ENCODE measurements at regions not wholly inside any gene's neighbourhood (a gene's known extent, or its start where the extent isn't known, plus 50 kb on each side); places are given as distances from the start of the nearest gene placed in this dataset.

DNA sequence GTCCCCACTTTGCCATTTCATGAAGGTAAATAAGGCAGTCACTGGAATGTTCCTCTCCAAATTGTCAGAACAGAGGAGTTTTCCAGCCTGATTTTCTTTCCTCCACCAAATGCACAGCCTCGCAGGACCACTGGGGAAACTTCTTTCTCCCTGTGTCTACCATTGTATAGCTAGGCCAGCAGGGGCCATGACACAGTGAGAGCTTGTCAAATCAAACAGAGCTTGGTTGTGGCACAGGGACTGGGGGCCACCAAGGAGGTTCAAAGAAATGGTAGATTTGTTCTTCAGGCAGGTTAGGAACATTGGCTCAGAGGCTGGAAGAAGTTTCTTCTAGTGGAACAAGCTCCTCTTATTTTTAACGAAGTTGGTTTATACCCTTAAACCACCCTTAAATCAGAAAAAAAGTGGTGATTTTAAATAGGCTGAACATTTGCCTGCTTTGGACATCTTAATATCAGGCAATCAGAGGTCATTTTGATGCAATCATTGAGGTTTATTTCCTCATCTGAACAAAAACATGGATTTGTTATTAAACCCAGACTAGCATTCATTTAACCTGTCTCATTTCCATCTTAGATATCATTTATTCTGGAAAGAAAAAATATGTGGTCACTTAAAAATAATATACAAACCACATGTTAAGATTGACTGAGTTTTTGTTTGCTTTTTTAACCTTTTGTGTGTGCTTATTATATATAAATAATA lies 105.6 kb downstream of the GTPBP8 start:
- peak in 1 of 2 donors; percentile 38 for DNase-seq

DNA sequence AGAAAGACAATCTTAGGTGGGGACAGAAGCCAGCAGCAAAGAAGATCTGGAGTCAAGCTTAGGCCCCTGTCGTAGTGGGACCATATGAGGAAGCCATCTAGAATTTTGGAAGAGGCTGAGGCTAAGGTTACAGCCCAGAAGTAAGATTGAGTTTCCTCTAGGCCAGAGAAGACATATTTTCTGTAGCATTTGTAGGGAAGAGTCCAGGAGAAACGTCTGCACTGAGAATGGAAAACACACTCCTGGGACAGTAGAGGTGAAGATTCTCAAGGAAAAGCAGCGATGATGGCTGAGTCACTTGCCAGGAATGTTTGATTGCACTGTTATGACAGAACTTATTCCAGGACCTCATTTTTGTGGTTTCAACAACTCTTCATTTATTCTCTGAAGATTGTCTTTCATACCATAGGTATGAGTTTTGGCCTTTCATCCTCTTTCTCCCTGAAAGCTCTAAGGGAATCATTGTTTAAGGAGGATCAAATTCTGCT lies 107.2 kb downstream of the GTPBP8 start:
- no peak for DNase-seq

DNA sequence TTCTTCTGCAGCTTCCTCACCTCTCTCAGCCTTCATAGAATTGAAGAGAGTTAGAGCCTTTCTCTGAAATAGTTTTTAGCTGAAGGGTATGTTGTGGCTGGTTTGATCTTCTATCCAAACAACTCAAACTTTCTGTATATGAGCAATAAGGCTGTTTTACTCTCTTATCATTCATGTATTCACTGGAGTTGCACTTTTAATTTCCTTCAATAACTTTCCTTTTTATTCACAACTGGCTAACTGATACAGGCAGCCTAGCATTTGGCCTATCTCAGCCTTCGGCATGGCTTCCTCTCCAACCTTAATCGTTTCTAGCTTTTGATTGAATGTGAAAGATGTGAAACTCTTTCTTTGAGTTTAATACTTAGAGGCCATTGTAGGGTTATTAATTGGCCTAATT lies 109.3 kb downstream of the GTPBP8 start:
- no peak for DNase-seq

- peak; percentile 76 to 82 for DNase-seq
Observed at GRCh38 chr3:113103588-113103987, 107.8 kb upstream of the BOC start.

GRCh38 chr3:113104357-113105092 lies 106.8 kb upstream of the BOC start:
- DNase-seq: no peak

DNA sequence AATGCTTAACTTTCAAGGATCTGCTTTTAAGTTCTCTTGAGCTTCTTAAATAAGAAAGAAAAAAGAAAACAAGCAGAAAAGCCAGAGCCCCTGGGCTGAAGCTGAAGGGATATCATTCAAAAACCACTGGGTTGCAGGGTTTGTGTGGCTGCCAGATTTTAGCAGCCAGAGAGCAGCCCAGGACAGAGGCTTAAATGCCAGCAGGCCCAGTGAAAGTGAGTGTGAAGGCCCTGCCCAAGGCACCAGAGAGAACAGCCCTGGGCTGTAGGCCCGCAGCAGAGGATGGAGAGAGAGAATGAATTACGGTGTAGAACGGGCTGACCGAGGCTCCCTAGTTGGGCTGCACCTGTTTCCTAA lies 106.3 kb upstream of the BOC start:
- DNase-seq: no peak

GRCh38 chr3:113105966-113106660 lies 105.2 kb upstream of the BOC start:
- DNase-seq: no peak

DNA sequence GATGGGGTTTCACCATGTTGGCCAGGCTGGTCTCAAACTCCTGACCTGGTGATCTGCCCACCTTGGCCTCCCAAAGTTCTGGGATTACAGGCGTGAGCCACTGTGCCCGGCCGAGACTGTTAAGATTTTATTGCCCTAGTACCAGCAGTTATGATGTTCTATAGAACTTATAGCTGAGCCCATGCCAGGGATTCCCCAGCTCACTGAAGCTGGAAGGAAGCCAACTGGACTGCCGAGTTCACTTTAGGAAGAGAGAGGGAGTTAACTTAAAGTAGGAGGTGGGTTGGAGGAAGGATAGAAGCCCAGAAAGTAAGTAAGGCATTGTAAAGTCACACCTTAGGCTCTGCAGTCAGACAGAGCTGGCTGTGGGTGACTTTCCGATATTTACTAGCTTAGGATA lies 101.1 kb upstream of the BOC start:
- no peak for DNase-seq

GRCh38 chr3:113111011-113111707 lies 100.2 kb upstream of the BOC start:
- no peak for DNase-seq

DNA sequence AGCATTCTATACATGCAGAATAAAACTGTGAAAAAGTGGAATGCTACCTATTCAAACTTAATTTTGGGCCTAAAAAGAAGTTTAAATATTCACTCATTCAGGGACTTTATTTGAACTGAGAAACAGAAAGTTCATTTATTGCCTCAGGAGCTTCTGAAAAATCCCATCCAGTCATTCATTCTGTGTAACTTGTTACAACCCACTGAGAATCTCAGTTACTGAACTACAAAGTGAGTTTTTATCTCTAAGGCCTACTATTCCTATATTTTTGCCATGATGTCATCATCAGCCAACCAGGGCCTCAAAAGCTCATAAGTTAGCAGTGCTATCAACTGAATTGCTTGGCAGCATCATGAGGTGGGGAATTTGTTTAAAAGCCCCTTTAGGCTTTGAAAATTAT lies 98.0 kb upstream of the BOC start:
- DNase-seq: no peak

DNA sequence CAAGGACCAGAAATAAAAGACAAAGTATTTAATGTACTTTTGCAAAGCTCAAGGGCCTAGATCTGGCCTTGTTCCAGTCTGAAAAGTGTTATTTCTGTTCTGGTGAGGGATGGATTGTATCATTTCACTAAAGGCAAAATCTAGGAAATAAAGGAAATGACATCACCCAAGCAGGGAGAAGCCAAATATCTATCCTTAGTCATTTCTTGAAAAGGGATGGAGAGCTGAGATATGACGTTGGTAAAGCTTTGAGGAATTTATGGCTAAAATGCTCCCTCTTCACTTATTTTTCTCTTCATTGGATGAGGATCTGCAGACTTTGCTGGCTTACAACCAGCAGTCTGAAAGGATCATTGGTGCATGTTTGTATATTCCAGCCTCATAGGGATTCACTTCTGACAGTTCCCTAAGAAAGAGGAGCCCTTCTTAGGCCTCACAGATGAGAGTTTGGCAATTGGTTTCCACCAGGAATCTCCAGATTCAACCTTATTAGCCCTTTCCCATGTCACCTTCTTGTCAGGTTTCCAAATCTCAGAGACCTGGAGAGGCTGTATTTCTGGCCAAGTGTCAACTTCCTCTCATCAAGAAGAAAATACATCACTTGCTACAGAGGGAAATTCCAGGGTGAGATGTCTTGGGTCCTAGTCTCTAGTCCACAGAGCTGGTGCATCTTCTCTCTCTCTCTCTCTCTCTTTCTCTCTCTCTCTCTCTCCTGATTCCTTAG lies 93.7 kb upstream of the BOC start:
- DNase-seq: no peak

DNA sequence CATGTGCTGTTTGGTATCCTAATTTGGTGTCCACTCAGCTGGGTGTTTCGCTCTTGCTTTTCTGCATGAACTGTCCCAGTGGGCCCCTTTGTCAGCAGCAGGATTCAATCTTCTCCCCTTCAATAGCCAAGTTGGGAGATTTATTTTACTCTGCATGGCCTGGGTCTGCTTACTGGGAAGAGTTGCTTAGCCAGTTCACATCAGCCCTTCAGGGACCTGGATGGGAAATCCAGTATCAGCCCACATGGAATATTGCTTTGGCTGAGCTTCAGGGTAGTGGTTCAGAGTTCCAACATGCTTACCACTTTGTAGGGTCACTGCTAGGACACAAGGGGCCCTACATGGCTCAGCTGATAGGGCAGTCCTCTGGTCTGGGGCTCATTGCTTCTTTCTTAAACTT lies 93.0 kb upstream of the BOC start:
- no peak for DNase-seq

DNA sequence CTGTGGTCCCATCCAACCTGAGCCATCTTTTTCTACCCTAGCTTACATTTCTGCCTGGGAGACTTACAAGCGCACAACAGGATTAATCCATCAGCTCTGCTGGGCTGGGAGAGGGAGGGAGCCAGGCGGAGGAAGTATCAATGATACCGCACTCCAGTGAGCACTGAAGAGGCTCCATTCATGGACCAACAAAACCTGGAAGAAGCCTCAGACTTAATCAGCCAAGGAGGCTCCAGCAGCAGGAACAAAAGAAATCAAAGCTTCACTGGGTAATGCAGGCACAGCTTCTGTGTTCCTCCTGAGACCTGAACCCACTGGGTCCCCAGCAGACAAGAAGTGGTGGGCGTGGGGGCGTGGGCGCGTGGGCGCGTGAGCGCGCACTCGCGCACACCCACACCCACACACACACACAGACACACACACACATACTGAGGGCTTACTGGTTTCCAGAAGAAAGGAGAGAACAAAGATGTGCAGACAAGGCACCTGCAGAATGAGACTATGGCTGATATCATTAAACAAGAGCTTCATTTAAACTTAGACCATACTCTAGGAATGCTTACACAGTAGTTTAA lies 87.0 kb upstream of the BOC start:
- peak in 1 of 2 donors; percentile 3 for DNase-seq

DNA sequence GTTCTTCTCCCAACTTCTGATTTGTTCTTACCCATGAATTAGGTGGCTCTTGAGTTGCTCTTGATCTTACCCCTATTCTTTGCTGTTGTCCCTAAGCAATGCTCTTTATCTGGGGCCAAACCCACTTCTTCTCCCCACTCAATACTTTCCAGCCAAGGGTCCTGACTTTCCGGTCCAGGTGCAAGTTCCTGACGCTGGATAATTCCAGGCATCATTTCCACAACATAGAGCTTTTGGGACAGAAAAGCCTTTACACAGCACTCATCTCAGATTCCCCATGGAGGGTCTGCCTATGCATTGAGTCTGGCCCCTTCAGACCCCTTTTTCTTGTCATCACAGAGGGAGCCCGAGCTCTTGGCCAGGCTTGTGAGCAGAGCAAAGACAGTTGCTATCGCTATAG lies 85.4 kb upstream of the BOC start:
- no peak for DNase-seq

- no peak for DNase-seq
Observed at GRCh38 chr3:113128386-113129015, 82.9 kb upstream of the BOC start.

- no peak for DNase-seq
Observed at GRCh38 chr3:113129168-113129567, 82.2 kb upstream of the BOC start.

- peak; percentile 2 to 3 for DNase-seq
Observed at GRCh38 chr3:113132571-113132996, 78.8 kb upstream of the BOC start.

GRCh38 chr3:113133140-113133539 lies 78.2 kb upstream of the BOC start:
- no peak for DNase-seq

DNA sequence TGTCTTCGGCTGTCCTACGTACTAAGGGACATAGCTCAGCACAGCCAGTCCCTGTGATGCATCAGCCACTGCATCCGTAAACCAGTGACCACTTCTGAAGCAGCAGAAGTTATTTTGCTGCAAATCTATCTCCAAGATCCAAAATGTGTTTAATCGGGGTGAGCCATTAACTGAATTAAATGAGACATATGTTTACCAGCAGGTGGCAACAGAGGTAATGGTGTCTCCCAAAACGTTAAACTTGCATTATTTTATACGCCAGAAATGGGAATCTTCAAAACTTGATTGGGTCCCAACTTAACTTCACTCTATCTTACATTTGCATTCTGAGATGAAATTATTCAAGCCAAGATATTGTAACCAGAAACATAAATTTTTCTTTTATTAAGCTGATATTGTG lies 75.3 kb upstream of the BOC start:
- DNase-seq: peak; percentile 23 to 35

DNA sequence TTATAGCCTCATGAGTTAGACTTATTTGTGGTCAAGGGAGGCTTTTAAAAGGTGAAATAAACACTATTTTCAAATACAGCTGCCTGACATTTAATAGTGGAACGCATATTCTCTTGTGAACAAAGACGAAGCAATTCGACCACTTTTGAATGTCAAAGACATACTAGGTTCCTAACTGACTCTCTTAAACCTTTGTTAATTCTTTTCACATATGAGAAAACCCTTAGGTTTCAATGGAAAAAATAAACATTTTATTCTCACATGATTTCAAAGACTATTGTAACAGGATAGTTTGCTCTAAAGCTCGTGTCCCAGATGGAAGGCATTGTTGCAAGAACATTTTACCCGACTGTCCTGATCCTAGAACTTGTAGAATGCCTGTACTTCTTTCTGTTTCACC lies 74.8 kb upstream of the BOC start:
- DNase-seq: no peak
